Trophoblast cell (in vitro differentiated cells and primary cell): ENCODE measurements at regions not wholly inside any gene's neighbourhood (a gene's known extent, or its start where the extent isn't known, plus 50 kb on each side); places are given as distances from the start of the nearest gene placed in this dataset.
"Not testable (repeated sequence)": the region's sequence is repeated elsewhere in the genome, so short reads cannot be mapped to it uniquely, and the experiment has no call there.

ENCODE experiments used
- DNase-seq, 2 donors: peaks; one replicate each; pipeline ENCODE4 v3.0.0-alpha.2; 2016
- H2AFZ ChIP-seq: 2 replicates; pipeline ENCODE4 v1.6.1; 2013; ENCODE audit warnings: low read length, moderate library complexity, mild to moderate bottlenecking; ENCODE audit not compliant: insufficient read depth, poor library complexity
- H2AK5ac ChIP-seq: 2 replicates; pipeline ENCODE4 v1.6.1; 2013; ENCODE audit warnings: mild to moderate bottlenecking, low read length
- H2BK120ac ChIP-seq: 2 replicates; pipeline ENCODE4 v1.6.1; 2013; ENCODE audit warnings: low read length, mild to moderate bottlenecking, moderate library complexity; ENCODE audit not compliant: insufficient read depth, poor library complexity
- H2BK12ac ChIP-seq: 2 replicates; pipeline ENCODE4 v1.6.1; 2013; ENCODE audit warnings: mild to moderate bottlenecking, low read length, moderate library complexity
- H2BK5ac ChIP-seq: 2 replicates; pipeline ENCODE4 v1.6.1; 2013; ENCODE audit warnings: low read length, low read depth, moderate library complexity, mild to moderate bottlenecking; ENCODE audit not compliant: poor library complexity
- H3K14ac ChIP-seq: 2 replicates; pipeline ENCODE4 v1.6.1; 2013; ENCODE audit warnings: mild to moderate bottlenecking, low read length
- H3K18ac ChIP-seq: 2 replicates; pipeline ENCODE4 v1.6.1; 2013; ENCODE audit warnings: mild to moderate bottlenecking, low read length
- H3K23ac ChIP-seq: 2 replicates; pipeline ENCODE4 v1.6.1; 2013; ENCODE audit warnings: low read length
- H3K27ac ChIP-seq: 2 replicates; pipeline ENCODE4 v1.5.1; 2013; ENCODE audit warnings: low read depth, mild to moderate bottlenecking, inconsistent platforms, low read length, moderate library complexity
- H3K27me3 ChIP-seq: 2 replicates; pipeline ENCODE4 v1.6.1; 2013; ENCODE audit warnings: inconsistent platforms, mild to moderate bottlenecking, low read length, moderate library complexity; ENCODE audit not compliant: insufficient read depth
- H3K36me3 ChIP-seq, 2 experiments: 1 replicate in 1 of 2; 2 replicates in 1 of 2; pipeline ENCODE4 v1.6.1; 2013; ENCODE audit warnings: low read length in 2 of 2, mild to moderate bottlenecking in 2 of 2, moderate library complexity in 1 of 2; ENCODE audit not compliant: insufficient read depth in 2 of 2, control insufficient read depth in 1 of 2
- H3K4ac ChIP-seq: 2 replicates; pipeline ENCODE4 v1.6.1; 2013; ENCODE audit warnings: low read depth, mild to moderate bottlenecking, low read length, moderate library complexity
- H3K4me1 ChIP-seq, 2 experiments: 1 replicate in 1 of 2; 2 replicates in 1 of 2; pipeline ENCODE4 v1.6.1; 2013; ENCODE audit warnings: low read length in 2 of 2, mild to moderate bottlenecking in 2 of 2, moderate library complexity in 1 of 2; ENCODE audit not compliant: insufficient read depth in 2 of 2, control insufficient read depth in 1 of 2
- H3K4me2 ChIP-seq: 2 replicates; pipeline ENCODE4 v1.6.1; 2013; ENCODE audit warnings: inconsistent platforms, mild to moderate bottlenecking, low read length, moderate library complexity
- H3K4me3 ChIP-seq: 2 replicates; pipeline ENCODE4 v1.5.1; 2013; ENCODE audit warnings: mild to moderate bottlenecking, low read depth, low read length, inconsistent platforms
- H3K79me1 ChIP-seq: one replicate; pipeline ENCODE4 v1.6.1; 2013; ENCODE audit warnings: low read length
- H3K79me2 ChIP-seq: 2 replicates; pipeline ENCODE4 v1.6.1; 2013; ENCODE audit warnings: low read length, mild to moderate bottlenecking; ENCODE audit not compliant: control insufficient read depth, insufficient read depth, poor library complexity
- H3K9ac ChIP-seq: 2 replicates; pipeline ENCODE4 v1.6.1; 2013; ENCODE audit warnings: mild to moderate bottlenecking, low read length
- H3K9me3 ChIP-seq: 2 replicates; pipeline ENCODE4 v1.6.1; 2013; ENCODE audit warnings: low read depth, mild to moderate bottlenecking, control low read depth, inconsistent platforms, low read length; ENCODE audit not compliant: insufficient read depth
- H4K12ac ChIP-seq: 2 replicates; pipeline ENCODE4 v1.6.1; 2013; ENCODE audit warnings: low read depth, mild to moderate bottlenecking, low read length, moderate library complexity
- H4K8ac ChIP-seq: 2 replicates; pipeline ENCODE4 v1.6.1; 2013; ENCODE audit warnings: low read depth, mild to moderate bottlenecking, low read length, moderate library complexity
- H4K91ac ChIP-seq: one replicate; pipeline ENCODE4 v1.6.1; 2013; ENCODE audit warnings: low read depth, mild to moderate bottlenecking, low read length, moderate library complexity
- WGBS: extraction: QIAGEN DNeasy Blood & Tissue Kit; methylation state at CpG from one replicate; pipeline ENCODE4 v1.1.7; 2013; ENCODE audit warnings: missing lambda C conversion rate; ENCODE audit not compliant: insufficient read length, insufficient coverage; ENCODE audit errors: extremely low coverage; 5-methylcytosine and 5-hydroxymethylcytosine counted together

DNA sequence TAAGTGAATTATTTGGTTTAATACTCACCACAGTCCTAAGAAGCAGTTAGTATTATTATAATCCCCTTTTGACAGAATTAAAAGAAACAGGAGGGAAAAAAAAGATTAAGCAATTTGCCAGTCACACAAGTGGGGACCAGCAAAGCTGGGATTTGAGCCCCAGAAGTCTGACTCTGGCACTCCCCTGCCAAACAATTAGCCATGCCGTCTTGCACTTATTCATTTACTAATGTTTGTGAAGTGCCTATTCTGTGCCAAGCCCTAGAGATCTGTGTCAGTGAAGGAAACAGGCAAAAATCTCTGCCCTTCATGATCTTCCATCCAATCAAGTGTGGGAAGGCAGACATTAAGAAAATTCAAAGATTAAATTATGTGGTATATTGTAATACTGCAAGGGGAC, 126.0 kb upstream of the TOP1 start:
- DNase-seq, result no peak
- H3K9me3 ChIP-seq, result peaks cover 2% of the 10 kb centered on the region
- H3K23ac ChIP-seq, result no peak overlapping the region
- no peaks in the 10 kb centered on the region for H3K79me2 ChIP-seq
- H4K91ac ChIP-seq, result no peak overlapping the region
- no peaks in the 10 kb centered on the region for H3K36me3 ChIP-seq
- H2BK12ac ChIP-seq, result no peak overlapping the region
- H4K8ac ChIP-seq, result no peak overlapping the region
- no peak overlapping the region for H2AK5ac ChIP-seq
- no peaks in the 10 kb centered on the region for H3K27me3 ChIP-seq
- no peak overlapping the region for H3K4me3 ChIP-seq
- H2BK120ac ChIP-seq, result no peak overlapping the region
- no CpG with 5 or more reads among the region's 1 CpG for WGBS
- no peak overlapping the region for H3K14ac ChIP-seq
- H3K4me2 ChIP-seq, result no peak overlapping the region
- H4K12ac ChIP-seq, result no peak overlapping the region
- no peaks in the 10 kb centered on the region for H3K4me1 ChIP-seq
- no peaks in the 10 kb centered on the region for H3K79me1 ChIP-seq
- H3K27ac ChIP-seq, result no peak overlapping the region
- H3K18ac ChIP-seq, result no peak overlapping the region
- H3K9ac ChIP-seq, result no peak overlapping the region
- no peak overlapping the region for H2AFZ ChIP-seq
- H3K4ac ChIP-seq, result no peak overlapping the region
- H2BK5ac ChIP-seq, result no peak overlapping the region

DNA sequence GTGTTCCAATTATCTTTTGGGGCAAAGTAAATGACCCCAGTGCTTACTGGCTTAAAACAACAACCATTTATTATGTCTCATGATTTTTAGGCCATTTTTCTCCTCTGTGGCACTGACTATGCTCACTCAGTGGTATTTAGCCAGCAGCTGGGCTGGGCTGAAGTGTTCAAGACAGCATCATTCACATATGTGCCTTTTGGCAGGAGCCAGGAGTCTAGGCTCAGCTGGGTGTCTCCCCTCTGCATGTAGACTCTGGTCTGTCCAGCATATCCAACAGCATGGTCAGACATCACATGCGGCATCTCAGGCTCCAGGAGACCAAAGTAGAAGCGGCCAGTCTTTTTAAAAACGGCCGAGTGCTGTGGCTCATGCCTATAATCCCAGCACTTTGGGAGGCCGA, 120.3 kb upstream of the TOP1 start:
- Histone ChIP-seq H2BK120ac (no peak overlapping the region), H3K18ac (no peak overlapping the region), H4K8ac (no peak overlapping the region), H3K23ac (no peak overlapping the region), H3K4me2 (no peak overlapping the region), H4K12ac (no peak overlapping the region), H4K91ac (no peak overlapping the region), H3K9me3 (peaks cover 2% of the 10 kb centered on the region), H3K27me3 (no peaks in the 10 kb centered on the region), H2BK5ac (no peak overlapping the region), H3K36me3 (no peaks in the 10 kb centered on the region), H3K79me1 (no peaks in the 10 kb centered on the region), H3K27ac (no peak overlapping the region), H3K14ac (no peak overlapping the region), H3K4me1 (no peaks in the 10 kb centered on the region), H3K79me2 (no peaks in the 10 kb centered on the region), H2AFZ (no peak overlapping the region), H3K4me3 (no peak overlapping the region), H2AK5ac (no peak overlapping the region), H2BK12ac (no peak overlapping the region), H3K4ac (no peak overlapping the region), H3K9ac (no peak overlapping the region)
- no CpG with 5 or more reads among the region's 5 CpGs for WGBS
- no peak for DNase-seq

DNA sequence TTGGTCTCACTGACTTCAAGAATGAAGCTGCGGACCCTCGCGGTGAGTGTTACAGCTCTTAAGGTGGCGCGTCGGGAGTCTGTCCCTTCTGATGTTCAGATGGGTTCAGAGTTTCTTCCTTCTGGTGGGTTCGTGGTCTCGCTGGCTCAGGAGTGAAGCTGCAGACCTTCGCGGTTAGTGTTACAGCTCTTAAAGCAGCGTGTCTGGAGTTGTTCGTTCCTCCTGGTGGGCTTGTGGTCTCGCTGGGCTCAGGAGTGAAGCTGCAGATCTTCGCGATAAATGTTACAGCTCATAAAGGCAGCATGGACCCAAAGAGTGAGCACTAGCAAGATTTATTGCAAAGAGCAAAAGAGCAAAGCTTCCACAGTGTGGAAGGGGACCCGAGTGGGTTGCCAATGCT, 119.1 kb upstream of the TOP1 start:
- H2BK120ac ChIP-seq, H4K12ac ChIP-seq, H3K4me2 ChIP-seq, H3K4me1 ChIP-seq, H2AFZ ChIP-seq, H3K14ac ChIP-seq, H2BK12ac ChIP-seq, H4K91ac ChIP-seq, H3K79me2 ChIP-seq, H3K27ac ChIP-seq, H3K18ac ChIP-seq, H3K4ac ChIP-seq, H3K23ac ChIP-seq, H3K27me3 ChIP-seq, H3K79me1 ChIP-seq, DNase-seq, H3K36me3 ChIP-seq, H3K9me3 ChIP-seq, H3K9ac ChIP-seq, H4K8ac ChIP-seq, H2BK5ac ChIP-seq, H3K4me3 ChIP-seq, H2AK5ac ChIP-seq: not testable (repeated sequence)
- WGBS, result no CpG with 5 or more reads among the region's 16 CpGs

DNA sequence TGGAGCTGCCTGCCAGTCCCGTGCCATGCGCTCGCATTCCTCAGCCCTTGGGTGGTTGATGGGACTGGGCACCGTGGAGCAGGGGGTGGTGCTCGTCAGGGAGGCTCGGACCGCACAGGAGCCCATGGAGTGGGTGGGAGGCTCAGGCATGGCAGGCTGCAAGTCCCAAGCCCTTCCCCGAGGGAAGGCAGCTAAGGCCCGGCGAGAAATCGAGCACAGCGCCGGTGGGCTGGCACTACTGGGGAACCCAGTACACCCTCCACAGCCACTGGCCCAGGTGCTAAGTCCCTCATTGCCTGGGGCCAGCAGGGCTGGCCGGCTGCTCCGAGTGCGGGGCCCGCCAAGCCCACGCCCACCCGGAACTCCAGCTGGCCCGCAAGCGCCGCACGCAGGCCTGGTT, 118.2 kb upstream of the TOP1 start:
- not testable (repeated sequence) for H3K18ac ChIP-seq, H3K79me2 ChIP-seq, H3K4me2 ChIP-seq, H3K27me3 ChIP-seq, H2AK5ac ChIP-seq, H3K4me3 ChIP-seq, H2BK5ac ChIP-seq, H2BK12ac ChIP-seq, H3K4me1 ChIP-seq, H3K79me1 ChIP-seq, H3K4ac ChIP-seq, H4K91ac ChIP-seq, H4K12ac ChIP-seq, H2AFZ ChIP-seq, H2BK120ac ChIP-seq, H3K14ac ChIP-seq, H3K23ac ChIP-seq, H3K9ac ChIP-seq, H3K9me3 ChIP-seq, H3K27ac ChIP-seq, DNase-seq, H3K36me3 ChIP-seq, H4K8ac ChIP-seq
- WGBS, result no CpG with 5 or more reads among the region's 23 CpGs
